Suprapubic skin (tissue), 2 donors: ENCODE measurements at regions not wholly inside any gene's neighbourhood (a gene's known extent, or its start where the extent isn't known, plus 50 kb on each side); places are given as distances from the start of the nearest gene placed in this dataset.

Experiments
- EP300 ChIP-seq: sonication (generic); formaldehyde crosslinking; IDR thresholded peaks from one replicate; pipeline ENCODE4 v1.6.1; 2017; ENCODE audit warnings: antibody characterized with exemption
- POLR2A ChIP-seq, 2 donors: fragments of 450-650 bp; IDR thresholded peaks; one replicate each; pipeline ENCODE4 v1.6.1; 2017; ENCODE audit warnings: antibody characterized with exemption in 2 of 2, mild to moderate bottlenecking in 2 of 2, moderate library complexity in 2 of 2

DNA sequence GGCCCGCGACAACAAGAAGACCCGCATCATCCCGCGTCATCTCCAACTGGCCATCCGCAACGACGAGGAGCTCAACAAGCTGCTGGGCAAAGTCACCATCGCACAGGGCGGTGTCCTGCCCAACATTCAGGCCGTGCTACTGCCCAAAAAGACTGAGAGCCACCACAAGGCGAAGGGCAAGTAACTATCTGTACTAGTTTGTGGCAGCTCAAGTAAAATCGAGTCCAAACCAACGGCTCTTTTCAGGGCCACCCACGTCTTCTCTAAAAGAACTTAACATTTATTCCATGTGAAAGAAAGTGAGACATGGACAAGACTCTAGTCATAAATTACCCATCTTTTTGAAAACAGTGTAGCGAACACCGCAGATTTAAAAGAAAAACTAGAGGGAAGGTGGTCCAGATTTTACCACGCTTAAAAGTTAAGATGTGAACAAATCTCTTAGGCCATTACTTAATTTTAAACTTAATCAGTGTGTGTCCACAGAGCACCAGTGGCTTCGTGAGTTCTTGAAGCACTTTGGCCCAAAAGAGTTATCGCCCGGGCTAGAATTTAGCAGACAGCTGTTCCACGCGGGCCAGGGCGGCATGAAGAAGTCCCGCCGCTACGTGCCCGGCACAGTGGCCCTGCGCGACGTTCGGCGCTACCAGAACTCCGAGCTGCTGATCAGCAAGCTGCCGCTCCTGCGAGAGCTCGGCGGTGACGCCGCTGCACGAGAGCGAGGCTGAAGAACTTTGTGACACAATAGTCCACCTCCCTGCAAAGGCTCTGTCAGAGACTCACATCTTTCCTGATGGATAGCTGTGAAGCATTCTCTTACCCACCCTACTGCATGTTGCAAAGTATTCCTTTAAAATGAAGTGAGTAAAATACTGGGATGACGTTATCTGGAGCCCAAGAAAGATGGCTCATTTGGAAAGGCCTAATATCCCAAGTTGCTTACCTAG, 113.9 kb upstream of the PRSS16 start:
- TF ChIP-seq POLR2A (IDR thresholded peaks at IDR 0.05): no peak
- TF ChIP-seq EP300: no peak
